DMS 273 treated with DMSO at 0.1 percent for 48 hours (cell line): ENCODE measurements at regions not wholly inside any gene's neighbourhood (a gene's known extent, or its start where the extent isn't known, plus 50 kb on each side); places are given as distances from the start of the nearest gene placed in this dataset.

Source experiments
- DNase-seq: peaks from one replicate; lab custom pipeline; 2025; lab: John Stamatoyannopoulos, UW

- DNase-seq = no peak
Measured at GRCh38 chr2:204272610-204273287, 272.5 kb upstream of the PARD3B start.

GRCh38 chr2:204274429-204274828 is 270.8 kb upstream of the PARD3B start:
- DNase-seq = no peak

GRCh38 chr2:204274991-204275390 is 270.3 kb upstream of the PARD3B start:
- no peak for DNase-seq

- DNase-seq = no peak
Measured at GRCh38 chr2:204277226-204277625, 268.0 kb upstream of the PARD3B start.

- DNase-seq = no peak
Measured at GRCh38 chr2:204278454-204278853, 266.8 kb upstream of the PARD3B start.

- DNase-seq = no peak
Measured at GRCh38 chr2:204279819-204280218, 265.5 kb upstream of the PARD3B start.

GRCh38 chr2:204280262-204280668 is 265.0 kb upstream of the PARD3B start:
- DNase-seq = no peak

- no peak for DNase-seq
Measured at GRCh38 chr2:204282081-204282480, 263.2 kb upstream of the PARD3B start.

- DNase-seq = no peak
Measured at GRCh38 chr2:204282525-204282924, 262.8 kb upstream of the PARD3B start.

- DNase-seq = no peak
Measured at GRCh38 chr2:204289066-204289465, 256.2 kb upstream of the PARD3B start.

- DNase-seq = no peak
Measured at GRCh38 chr2:204292439-204292838, 252.8 kb upstream of the PARD3B start.

- DNase-seq = no peak
Measured at GRCh38 chr2:204293884-204294747, 251.2 kb upstream of the PARD3B start.

- DNase-seq = no peak
Measured at GRCh38 chr2:204298404-204298803, 246.9 kb upstream of the PARD3B start.

- DNase-seq = no peak
Measured at GRCh38 chr2:204299766-204300165, 245.5 kb upstream of the PARD3B start.

GRCh38 chr2:204306667-204307066 is 238.6 kb upstream of the PARD3B start:
- DNase-seq = no peak

- DNase-seq = no peak
Measured at GRCh38 chr2:204312105-204312504, 233.2 kb upstream of the PARD3B start.

- DNase-seq = no peak
Measured at GRCh38 chr2:204313256-204313655, 232.0 kb upstream of the PARD3B start.

GRCh38 chr2:204315236-204315662 is 230.0 kb upstream of the PARD3B start:
- no peak for DNase-seq

- no peak for DNase-seq
Measured at GRCh38 chr2:204317640-204318039, 227.6 kb upstream of the PARD3B start.

- no peak for DNase-seq
Measured at GRCh38 chr2:204321027-204321800, 224.1 kb upstream of the PARD3B start.

GRCh38 chr2:204321910-204322751 is 223.1 kb upstream of the PARD3B start:
- DNase-seq = no peak

- peak; percentile 66 for DNase-seq
Measured at GRCh38 chr2:204325468-204325867, 219.8 kb upstream of the PARD3B start.
